GM12873 (cell line): ENCODE measurements at regions not wholly inside any gene's neighbourhood (a gene's known extent, or its start where the extent isn't known, plus 50 kb on each side); places are given as distances from the start of the nearest gene placed in this dataset.

ENCODE experiments used
- CTCF ChIP-seq: IDR thresholded peaks from 2 replicates; pipeline ENCODE4 v1.5.1; 2012; ENCODE audit warnings: low read depth, mild to moderate bottlenecking, moderate library complexity, low read length, control low read depth; ENCODE audit not compliant: insufficient read depth; ENCODE audit errors: missing control alignments

GRCh38 chrX:124501586-124501985, 155.2 kb downstream of the SH2D1A start:
- no peak for TF ChIP-seq CTCF

- no peak for TF ChIP-seq CTCF
Measured at GRCh38 chrX:124502166-124502565, 155.8 kb downstream of the SH2D1A start.

GRCh38 chrX:124502599-124502998, 156.2 kb downstream of the SH2D1A start:
- TF ChIP-seq CTCF: no peak

GRCh38 chrX:124504111-124504983, 158.0 kb downstream of the SH2D1A start:
- TF ChIP-seq CTCF: no peak

GRCh38 chrX:124506066-124506465, 159.7 kb downstream of the SH2D1A start:
- TF ChIP-seq CTCF: no peak

- TF ChIP-seq CTCF: no peak
Measured at GRCh38 chrX:124507246-124507645, 160.9 kb downstream of the SH2D1A start.

- TF ChIP-seq CTCF: no peak
Measured at GRCh38 chrX:124518885-124519284, 172.5 kb downstream of the SH2D1A start.
